SU-DHL-6 (cell line): ENCODE measurements at regions not wholly inside any gene's neighbourhood (a gene's known extent, or its start where the extent isn't known, plus 50 kb on each side); places are given as distances from the start of the nearest gene placed in this dataset.

Experiments used
- EZH2phosphoT487 ChIP-seq: fragments of 200-600 bp; sonication (generic), shearing (Covaris generic); conservative IDR thresholded peaks from 2 replicates; pipeline ENCODE4 v1.6.1; 2018; ENCODE audit warnings: mild to moderate bottlenecking, antibody characterized with exemption, low read length, moderate library complexity, mixed read lengths
- TF ChIP-seq, protein P1 (sequence below): fragments of 200-600 bp; sonication (generic); IDR thresholded peaks from one replicate; pipeline ENCODE4 v1.5.1; 2017; ENCODE audit warnings: antibody characterized with exemption, mild to moderate bottlenecking, low read length, moderate library complexity; ENCODE audit not compliant: insufficient read depth, poor library complexity, severe bottlenecking

- TF ChIP-seq, protein P1, sequence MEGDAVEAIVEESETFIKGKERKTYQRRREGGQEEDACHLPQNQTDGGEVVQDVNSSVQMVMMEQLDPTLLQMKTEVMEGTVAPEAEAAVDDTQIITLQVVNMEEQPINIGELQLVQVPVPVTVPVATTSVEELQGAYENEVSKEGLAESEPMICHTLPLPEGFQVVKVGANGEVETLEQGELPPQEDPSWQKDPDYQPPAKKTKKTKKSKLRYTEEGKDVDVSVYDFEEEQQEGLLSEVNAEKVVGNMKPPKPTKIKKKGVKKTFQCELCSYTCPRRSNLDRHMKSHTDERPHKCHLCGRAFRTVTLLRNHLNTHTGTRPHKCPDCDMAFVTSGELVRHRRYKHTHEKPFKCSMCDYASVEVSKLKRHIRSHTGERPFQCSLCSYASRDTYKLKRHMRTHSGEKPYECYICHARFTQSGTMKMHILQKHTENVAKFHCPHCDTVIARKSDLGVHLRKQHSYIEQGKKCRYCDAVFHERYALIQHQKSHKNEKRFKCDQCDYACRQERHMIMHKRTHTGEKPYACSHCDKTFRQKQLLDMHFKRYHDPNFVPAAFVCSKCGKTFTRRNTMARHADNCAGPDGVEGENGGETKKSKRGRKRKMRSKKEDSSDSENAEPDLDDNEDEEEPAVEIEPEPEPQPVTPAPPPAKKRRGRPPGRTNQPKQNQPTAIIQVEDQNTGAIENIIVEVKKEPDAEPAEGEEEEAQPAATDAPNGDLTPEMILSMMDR = peak; percentile 81
- TF ChIP-seq EZH2phosphoT487 = no peak
Measured at GRCh38 chr16:10256784-10257641, 74.8 kb upstream of the GRIN2A start.
